Sciatic nerve (tissue), 2 donors: ENCODE measurements at regions not wholly inside any gene's neighbourhood (a gene's known extent, or its start where the extent isn't known, plus 50 kb on each side); places are given as distances from the start of the nearest gene placed in this dataset.

Source experiments
- ATAC-seq: fragments of 200-7000 bp; cut with Tn5 transposase; one replicate; pipeline ENCODE4 v1.9.1; 2020; ENCODE audit warnings: mild to moderate bottlenecking, moderate library complexity
- DNase-seq: peaks from one replicate; pipeline ENCODE4 v3.0.0-alpha.2; 2020; ENCODE audit warnings: low spot score
- intact Hi-C: fragments of 100-400 bp; cut with DNase I; formaldehyde crosslinking; loops from one replicate; pipeline ENCODE4 v1.14.2; 2022
- donor health status: DM: no; HTN: no; CAD: no.
- donor health status: DM: no; HTN: no; CAD: no.

GRCh38 chr10:128713874-128714570, 587.8 kb upstream of the MKI67 start:
- ATAC-seq (peak; percentile 60), DNase-seq (no peak)
- intact Hi-C loops, result no loop called here

DNA sequence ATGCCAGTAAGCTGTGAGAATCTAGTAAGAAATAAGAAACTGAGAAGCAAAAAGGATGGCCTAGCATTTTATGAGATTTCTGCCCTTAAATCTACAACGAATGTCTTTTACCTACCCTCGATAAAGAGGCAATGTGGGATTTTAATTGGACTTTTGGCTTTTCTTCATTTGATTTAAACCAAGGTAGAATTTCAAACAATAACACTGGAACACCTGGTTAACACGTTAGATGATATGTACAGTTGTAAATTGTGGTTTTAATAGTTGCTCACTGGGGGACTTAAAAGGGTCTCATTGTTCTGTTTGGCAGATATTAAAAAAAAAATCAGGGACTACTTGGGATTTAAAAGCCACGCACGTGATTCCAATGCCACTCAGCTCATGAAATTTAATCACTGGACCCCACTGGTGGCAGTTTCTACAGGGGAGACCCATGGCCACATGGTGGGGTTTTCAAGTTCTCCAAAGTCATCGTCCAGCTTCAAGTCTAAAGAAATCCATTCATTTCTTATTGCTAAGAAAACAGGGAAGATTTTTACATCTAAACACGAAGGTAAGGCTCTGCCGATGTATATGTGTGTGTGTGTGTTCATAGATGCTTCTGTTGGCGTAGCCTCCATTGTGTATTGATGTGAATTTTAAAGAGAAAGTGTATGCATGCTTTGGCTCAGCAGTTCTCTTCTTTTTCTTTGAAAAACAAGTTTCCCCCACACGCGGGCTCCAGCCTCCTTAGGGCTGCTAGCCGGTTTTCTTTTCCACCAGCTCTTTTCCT, 588.6 kb upstream of the MKI67 start:
- ATAC-seq (no peak), DNase-seq (no peak)
- intact Hi-C loops, result no loop called here

- ATAC-seq (no peak), DNase-seq (no peak)
- intact Hi-C loops, result no loop called here
These were observed 590.0 kb upstream of the MKI67 start for GRCh38 chr10:128716181-128716580.

- DNase-seq, result no peak
- no peak for ATAC-seq
- intact Hi-C loops, result no loop called here
These were observed 595.8 kb upstream of the MKI67 start for GRCh38 chr10:128721963-128722445.

DNA sequence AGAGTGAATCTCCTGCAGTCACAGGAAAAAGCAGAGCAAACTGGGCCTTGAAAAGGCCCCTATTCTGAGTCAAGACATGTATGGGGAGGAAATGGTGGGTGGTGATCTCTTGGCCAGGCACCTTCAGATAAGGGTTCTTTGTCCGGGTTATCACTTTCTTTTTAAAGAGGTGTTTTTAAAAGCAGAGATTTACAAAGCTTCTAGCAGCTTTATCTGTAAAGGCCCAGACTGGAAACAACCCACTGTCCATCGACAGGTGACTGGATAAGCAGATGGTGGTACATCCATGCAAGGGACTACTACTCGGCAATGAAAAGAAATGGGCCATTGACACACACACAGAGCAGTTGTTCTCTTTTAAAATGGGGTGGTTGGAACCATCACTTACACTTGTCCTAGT, 596.7 kb upstream of the MKI67 start:
- ATAC-seq (no peak), DNase-seq (no peak)
- intact Hi-C loops, result no loop called here

DNA sequence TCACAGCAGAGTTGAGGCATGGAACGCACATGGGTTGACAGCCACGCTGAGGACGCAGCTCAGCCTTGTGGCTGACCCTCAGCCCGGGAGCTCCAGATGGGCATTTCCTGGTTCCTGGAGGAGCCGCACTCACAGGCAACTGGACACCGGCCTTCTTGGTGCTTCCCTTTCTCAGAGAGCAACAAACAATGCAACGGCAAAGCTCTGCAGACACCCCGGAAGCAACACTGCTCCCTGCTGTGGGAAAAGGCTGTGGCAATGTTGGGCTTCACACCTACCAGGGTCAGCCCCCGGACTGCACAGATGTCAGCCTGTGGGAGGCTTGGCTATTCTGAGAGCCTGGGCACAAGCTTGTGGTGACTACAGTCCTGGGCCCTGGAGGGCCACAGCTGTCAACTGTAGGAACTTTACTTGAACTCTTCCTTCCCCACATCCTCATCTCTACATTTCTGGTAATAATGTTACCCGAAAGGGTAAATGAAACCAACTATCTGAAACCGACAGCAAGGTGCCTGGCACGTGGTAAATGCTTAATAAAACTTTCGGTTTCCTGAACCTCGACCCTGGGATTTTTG, 597.5 kb upstream of the MKI67 start:
- intact Hi-C loops, result no loop called here
- DNase-seq (no peak), ATAC-seq (no peak)

- ATAC-seq (no peak), DNase-seq (no peak)
- intact Hi-C loops, result no loop called here
These were observed 599.3 kb upstream of the MKI67 start for GRCh38 chr10:128725531-128725930.

DNA sequence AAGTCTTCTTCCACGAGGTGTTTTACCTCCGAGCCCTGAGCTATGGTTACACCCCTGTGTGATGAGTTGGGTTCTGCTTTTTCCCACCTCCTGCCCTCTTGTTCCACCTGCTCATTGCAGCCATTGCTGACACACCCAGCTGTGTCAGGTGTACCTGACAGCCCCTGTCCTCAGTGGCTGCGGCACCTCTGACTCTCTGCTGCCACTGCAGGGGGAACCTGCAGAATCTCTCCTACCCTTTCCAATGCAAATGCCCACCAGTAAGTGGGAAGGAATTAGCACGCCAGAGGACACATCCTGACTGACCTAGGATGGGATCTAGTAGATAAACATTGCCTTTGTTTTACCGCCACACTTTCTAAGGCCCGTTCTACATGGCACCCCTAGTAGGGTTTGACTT, 600.9 kb upstream of the MKI67 start:
- no peak for DNase-seq
- intact Hi-C loops, result no loop called here
- no peak for ATAC-seq

DNA sequence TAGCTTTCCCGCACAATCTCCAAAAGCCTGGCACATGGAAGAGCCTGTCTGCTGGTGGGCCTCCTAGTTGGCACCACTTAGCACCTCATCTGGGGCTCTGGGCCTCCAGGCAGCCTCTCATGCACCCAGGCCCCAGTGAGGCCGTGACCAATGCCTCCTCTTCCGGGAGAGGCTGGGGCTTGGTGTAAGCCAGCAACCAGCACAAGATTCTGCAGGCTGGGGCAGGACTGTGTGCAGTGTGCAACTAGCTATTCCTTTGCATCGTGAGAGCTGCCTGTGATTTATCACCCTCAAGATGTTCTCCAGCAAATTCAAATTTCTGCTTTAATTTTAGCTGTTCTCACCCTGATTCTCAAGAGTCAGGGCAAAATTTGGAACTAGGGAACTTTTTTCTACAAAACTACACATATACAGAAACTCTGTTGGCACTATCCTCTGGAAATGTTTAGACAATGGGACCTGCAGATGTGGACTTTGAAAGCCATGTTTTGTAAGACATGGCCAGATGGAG, 603.7 kb upstream of the MKI67 start:
- intact Hi-C loops, result no loop called here
- ATAC-seq (no peak), DNase-seq (no peak)

GRCh38 chr10:128730922-128731321, 604.7 kb upstream of the MKI67 start:
- ATAC-seq, result no peak
- intact Hi-C loops, result no loop called here

GRCh38 chr10:128734161-128734560, 607.9 kb upstream of the MKI67 start:
- intact Hi-C loops, result no loop called here
- ATAC-seq (no peak), DNase-seq (no peak)

More at GRCh38 chr10:128730922-128731321, 604.7 kb upstream of the MKI67 start:
- DNase-seq, result no peak

DNA sequence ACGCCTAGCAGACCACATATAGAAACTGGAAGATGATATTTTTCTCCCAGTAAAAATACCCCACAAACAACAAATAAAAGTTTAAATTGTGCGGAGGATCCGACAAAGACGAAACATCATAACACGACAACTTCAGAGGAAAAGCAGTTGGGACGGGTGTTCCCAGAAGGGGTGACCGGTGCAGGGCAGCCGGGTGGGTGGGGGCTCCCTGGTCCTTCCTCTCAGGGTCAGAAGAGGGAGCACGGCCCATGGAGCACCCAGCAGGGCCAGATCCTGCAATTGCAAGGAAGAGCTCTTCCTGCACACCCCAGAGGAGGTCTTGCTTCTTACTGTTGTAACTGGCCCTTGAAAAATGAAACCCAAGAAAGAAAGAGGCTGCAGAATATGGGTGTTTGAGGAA, 608.5 kb upstream of the MKI67 start:
- intact Hi-C loops, result no loop called here
- DNase-seq (no peak), ATAC-seq (no peak)

- ATAC-seq (no peak), DNase-seq (no peak)
- intact Hi-C loops, result no loop called here
These were observed 609.8 kb upstream of the MKI67 start for GRCh38 chr10:128735996-128736395.

- ATAC-seq, result no peak
- no peak for DNase-seq
- intact Hi-C loops, result no loop called here
These were observed 612.2 kb upstream of the MKI67 start for GRCh38 chr10:128738386-128738915.

DNA sequence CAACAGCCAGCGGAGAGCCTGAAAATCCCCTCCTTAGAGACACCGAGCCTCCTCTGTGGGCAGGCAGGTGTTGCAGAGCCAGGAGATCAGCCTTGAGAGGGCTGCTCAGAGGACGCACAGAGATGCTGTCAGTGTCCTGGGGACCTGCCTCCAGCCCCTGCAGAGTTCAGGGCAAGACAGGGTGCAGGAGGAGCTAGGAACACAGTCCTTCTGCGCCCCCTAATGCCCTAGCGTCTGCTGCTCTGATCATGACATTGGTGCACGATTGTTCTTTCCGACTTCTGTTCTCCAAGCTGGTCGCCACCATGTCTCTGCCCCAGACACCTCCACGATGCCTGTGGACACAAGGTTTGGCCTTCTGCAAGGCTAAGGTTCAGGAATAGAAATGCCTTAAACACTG, 613.7 kb upstream of the MKI67 start:
- ATAC-seq (no peak), DNase-seq (no peak)
- intact Hi-C loops, result no loop called here

DNA sequence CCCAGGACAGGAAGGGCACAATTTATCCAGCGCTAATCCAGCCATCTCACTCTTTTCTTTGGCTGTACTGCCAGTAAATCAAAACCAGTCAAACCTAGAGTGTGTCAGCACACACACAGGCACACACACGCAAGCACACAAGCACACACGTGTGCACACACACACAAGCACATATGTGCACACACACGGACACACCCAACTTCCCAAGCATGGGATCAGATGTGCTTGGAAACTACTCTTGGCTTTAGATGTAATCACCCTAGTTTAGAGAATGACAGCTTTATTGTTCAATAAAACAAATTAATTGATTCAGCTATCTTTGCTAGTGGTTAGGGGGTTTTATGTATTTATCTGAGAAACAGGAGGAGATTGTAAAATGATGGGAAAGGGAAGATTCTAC, 615.0 kb upstream of the MKI67 start:
- intact Hi-C loops, result no loop called here
- ATAC-seq, result no peak
- no peak for DNase-seq

DNA sequence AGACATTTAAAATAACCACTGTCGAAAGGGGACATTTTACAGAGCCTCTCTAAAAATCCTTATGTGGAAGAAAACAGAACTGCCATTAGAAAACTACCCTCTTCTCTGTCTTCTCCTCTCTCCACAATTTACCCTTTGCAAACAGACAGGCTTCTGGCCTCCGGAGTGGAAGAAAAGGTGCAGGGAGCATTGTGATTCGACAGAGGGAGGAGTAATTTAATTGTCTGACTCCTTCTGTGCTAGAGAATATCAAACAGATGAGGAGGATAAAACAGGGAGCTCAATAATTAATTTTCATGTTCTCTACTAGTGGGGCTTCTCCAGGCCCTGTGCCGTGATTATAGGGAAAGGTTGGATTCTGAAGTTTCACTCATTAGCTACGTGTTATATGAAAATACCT, 615.5 kb upstream of the MKI67 start:
- intact Hi-C loops, result no loop called here
- DNase-seq, result no peak

DNA sequence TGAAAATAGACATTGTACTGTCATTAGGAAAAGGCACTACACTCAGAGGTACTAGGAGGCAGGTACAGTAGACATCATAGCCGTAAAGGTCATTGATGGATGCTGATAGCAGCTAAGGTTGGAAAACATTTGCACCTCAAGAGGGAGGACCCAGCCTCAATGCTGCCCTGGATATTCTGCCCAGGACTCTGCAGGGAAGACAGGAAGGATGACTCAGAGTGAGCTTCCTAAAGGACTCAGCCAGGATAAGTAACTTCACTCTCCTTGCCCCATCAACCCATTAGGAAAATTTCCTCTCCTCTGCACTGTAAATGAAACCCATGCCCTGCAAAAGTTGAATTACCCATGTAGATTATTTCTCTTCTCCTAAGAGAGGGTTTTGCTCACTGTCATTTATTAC, 617.9 kb upstream of the MKI67 start:
- ATAC-seq, result no peak
- no peak for DNase-seq
- intact Hi-C loops, result no loop called here

More for the DNA sequence above, 615.5 kb upstream of the MKI67 start:
- ATAC-seq, result no peak

DNA sequence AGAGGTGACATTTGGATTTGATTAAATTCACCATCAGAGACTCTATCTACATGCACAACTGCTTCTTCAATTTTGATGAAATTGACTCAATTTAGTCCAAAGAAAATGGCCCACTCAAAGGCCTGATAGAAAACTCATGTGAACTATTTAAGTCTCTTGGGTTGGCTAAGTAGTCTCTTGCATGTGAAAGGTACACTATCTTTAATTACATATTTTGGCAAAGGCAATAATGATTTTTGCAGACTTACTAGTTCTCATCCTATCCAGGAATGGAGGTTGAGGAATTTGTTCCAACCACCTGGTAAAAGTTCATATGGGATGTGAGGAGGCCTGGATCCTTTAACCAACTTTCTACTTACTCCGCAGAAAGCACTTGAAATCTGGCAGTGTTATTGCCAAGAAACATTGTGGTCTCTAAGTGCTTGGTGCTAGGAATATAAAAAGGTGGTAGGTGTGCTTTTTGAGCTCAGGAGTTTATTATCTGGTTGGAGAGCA, 618.6 kb upstream of the MKI67 start:
- no peak for DNase-seq

More for the DNA sequence above, 618.6 kb upstream of the MKI67 start:
- intact Hi-C loops, result no loop called here
- no peak for ATAC-seq
